ENCODE measurements at regions not wholly inside any gene's neighbourhood (a gene's known extent, or its start where the extent isn't known, plus 50 kb on each side); places are given as distances from the start of the nearest gene placed in this dataset.

DNA sequence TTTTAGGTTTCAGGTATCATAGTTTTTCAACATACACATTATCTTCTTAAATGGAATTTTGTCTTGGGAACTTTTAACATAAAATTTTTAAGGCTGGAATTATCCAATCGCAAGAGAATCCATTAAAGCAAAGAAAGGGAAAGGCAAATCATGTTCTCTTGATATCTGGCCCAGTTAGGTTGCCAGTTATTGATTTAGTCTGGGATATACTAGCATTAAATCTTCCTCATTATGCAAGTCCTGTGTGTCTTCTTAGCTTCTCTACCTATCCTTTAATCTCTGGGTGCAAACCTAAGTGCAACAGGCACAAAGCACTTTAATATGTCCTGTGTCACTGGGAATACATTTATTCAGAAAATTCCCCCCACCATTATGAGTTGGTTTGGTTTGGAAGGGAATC lies 75.4 kb upstream of the CNTLN start:
- Histone ChIP-seq H3K4me1 (ENCODE audit: insufficient read depth, low read length, poor library complexity, severe bottlenecking) (no peaks in the 10 kb centered on the region), H3K27me3 (replicated peaks; ENCODE audit: insufficient read depth, low read depth, low read length, poor library complexity) (no peaks in the 10 kb centered on the region), H3K4me3 (ENCODE audit: low read depth, low read length, poor library complexity, severe bottlenecking) (no peak overlapping the region), H3K27ac (ENCODE audit: low read depth, low read length, poor library complexity, severe bottlenecking) (no peak overlapping the region), H3K36me3 (ENCODE audit: insufficient read depth, low read length, poor library complexity, severe bottlenecking) (no peaks in the 10 kb centered on the region), H3K9me3 (ENCODE audit: low read depth, low read length, poor library complexity, severe bottlenecking) (no peaks in the 10 kb centered on the region)
- ChIA-PET POLR2A (ENCODE audit: low non-redundant PET) (no interaction called here), CTCF (no interaction called here)
- TF ChIP-seq, protein P1, sequence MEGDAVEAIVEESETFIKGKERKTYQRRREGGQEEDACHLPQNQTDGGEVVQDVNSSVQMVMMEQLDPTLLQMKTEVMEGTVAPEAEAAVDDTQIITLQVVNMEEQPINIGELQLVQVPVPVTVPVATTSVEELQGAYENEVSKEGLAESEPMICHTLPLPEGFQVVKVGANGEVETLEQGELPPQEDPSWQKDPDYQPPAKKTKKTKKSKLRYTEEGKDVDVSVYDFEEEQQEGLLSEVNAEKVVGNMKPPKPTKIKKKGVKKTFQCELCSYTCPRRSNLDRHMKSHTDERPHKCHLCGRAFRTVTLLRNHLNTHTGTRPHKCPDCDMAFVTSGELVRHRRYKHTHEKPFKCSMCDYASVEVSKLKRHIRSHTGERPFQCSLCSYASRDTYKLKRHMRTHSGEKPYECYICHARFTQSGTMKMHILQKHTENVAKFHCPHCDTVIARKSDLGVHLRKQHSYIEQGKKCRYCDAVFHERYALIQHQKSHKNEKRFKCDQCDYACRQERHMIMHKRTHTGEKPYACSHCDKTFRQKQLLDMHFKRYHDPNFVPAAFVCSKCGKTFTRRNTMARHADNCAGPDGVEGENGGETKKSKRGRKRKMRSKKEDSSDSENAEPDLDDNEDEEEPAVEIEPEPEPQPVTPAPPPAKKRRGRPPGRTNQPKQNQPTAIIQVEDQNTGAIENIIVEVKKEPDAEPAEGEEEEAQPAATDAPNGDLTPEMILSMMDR (conservative IDR thresholded peaks at IDR 0.05; ENCODE audit: low read depth, low read length): no peak
- TF ChIP-seq EZH2 (IDR thresholded peaks at IDR 0.05; ENCODE audit: borderline replicate concordance, low read depth, low read length, poor library complexity, severe bottlenecking): no peak
- no peak for DNase-seq (ENCODE audit: low spot score)
- BruUV-seq (replicated peaks): no TSS peak
- intact Hi-C loops (cut with micrococcal nuclease; ENCODE audit: unreplicated experiment): no loop called here

DNA sequence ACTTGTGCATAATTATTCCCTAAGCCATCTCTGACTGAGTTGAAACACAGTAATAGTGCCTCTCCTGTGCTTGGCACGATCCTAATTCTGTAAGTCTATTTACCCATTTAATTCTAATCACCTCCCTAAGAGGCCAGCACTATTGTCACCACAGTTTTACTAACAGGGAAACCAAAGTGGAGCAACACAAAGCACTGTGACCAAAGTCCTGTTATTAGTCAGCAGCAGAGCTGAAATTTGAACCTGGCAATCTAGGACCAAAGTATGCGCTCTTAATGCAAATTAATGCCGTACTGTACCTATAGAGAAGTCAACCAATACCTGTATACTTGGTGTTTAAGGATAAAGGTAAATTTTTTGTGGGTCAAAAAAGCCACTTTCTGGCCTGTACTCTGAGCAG lies 77.1 kb upstream of the CNTLN start:
- TF ChIP-seq EZH2 (IDR thresholded peaks at IDR 0.05; ENCODE audit: borderline replicate concordance, low read depth, low read length, poor library complexity, severe bottlenecking): no peak
- TF ChIP-seq, protein P1 (conservative IDR thresholded peaks at IDR 0.05; ENCODE audit: low read depth, low read length): no peak
- H3K27me3 ChIP-seq (replicated peaks; ENCODE audit: insufficient read depth, low read depth, low read length, poor library complexity): no peaks in the 10 kb centered on the region
- no peaks in the 10 kb centered on the region for H3K36me3 ChIP-seq (ENCODE audit: insufficient read depth, low read length, poor library complexity, severe bottlenecking)
- no peak for DNase-seq (ENCODE audit: low spot score)
- BruUV-seq (replicated peaks): no TSS peak
- intact Hi-C loops (cut with micrococcal nuclease; ENCODE audit: unreplicated experiment): no loop called here
- CTCF ChIA-PET: no interaction called here
- POLR2A ChIA-PET (ENCODE audit: low non-redundant PET): no interaction called here
- H3K4me1 ChIP-seq (ENCODE audit: insufficient read depth, low read length, poor library complexity, severe bottlenecking): no peaks in the 10 kb centered on the region
- no peaks in the 10 kb centered on the region for H3K9me3 ChIP-seq (ENCODE audit: low read depth, low read length, poor library complexity, severe bottlenecking)
- H3K27ac ChIP-seq (ENCODE audit: low read depth, low read length, poor library complexity, severe bottlenecking): no peak overlapping the region
- no peak overlapping the region for H3K4me3 ChIP-seq (ENCODE audit: low read depth, low read length, poor library complexity, severe bottlenecking)

DNA sequence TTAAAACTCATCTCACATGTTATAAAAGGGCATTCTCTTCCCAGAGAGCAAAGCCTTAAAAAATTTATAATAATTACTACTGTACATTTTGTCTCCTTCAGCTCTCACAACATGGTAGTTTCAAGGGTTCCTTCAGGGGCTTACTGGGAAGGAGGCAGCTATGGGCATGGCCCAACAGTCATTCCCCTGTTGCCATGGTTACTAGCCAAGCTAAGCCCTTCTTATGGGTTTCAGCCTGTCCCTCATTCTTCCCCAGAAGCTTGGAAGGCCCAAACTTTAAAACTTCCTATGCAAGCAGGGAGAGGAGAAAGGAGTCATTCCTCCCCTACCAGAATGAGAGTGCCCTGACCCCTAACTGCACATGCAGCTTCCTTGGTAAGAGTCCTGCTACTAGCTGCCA lies 82.2 kb upstream of the CNTLN start:
- no TSS peak for BruUV-seq (replicated peaks)
- DNase-seq (ENCODE audit: low spot score): no peak
- TF ChIP-seq, protein P1 (conservative IDR thresholded peaks at IDR 0.05; ENCODE audit: low read depth, low read length): no peak
- no peak for TF ChIP-seq EZH2 (IDR thresholded peaks at IDR 0.05; ENCODE audit: borderline replicate concordance, low read depth, low read length, poor library complexity, severe bottlenecking)
- H3K4me1 ChIP-seq (ENCODE audit: insufficient read depth, low read length, poor library complexity, severe bottlenecking): no peaks in the 10 kb centered on the region
- H3K4me3 ChIP-seq (ENCODE audit: low read depth, low read length, poor library complexity, severe bottlenecking): no peak overlapping the region
- H3K27ac ChIP-seq (ENCODE audit: low read depth, low read length, poor library complexity, severe bottlenecking): no peak overlapping the region
- POLR2A ChIA-PET (ENCODE audit: low non-redundant PET): interaction anchor here (0.6 kb wide), 1 partner anchor 324 kb away, joined by 3 read pairs; no protein-coding TSS in a partner anchor
- intact Hi-C loops (cut with micrococcal nuclease; ENCODE audit: unreplicated experiment): no loop called here
- H3K27me3 ChIP-seq (replicated peaks; ENCODE audit: insufficient read depth, low read depth, low read length, poor library complexity): no peaks in the 10 kb centered on the region
- H3K36me3 ChIP-seq (ENCODE audit: insufficient read depth, low read length, poor library complexity, severe bottlenecking): no peaks in the 10 kb centered on the region
- CTCF ChIA-PET: interaction anchor here (0.6 kb wide), 1 partner anchor 85 kb away, joined by 10 read pairs; no protein-coding TSS in a partner anchor
- no peaks in the 10 kb centered on the region for H3K9me3 ChIP-seq (ENCODE audit: low read depth, low read length, poor library complexity, severe bottlenecking)
